ENCODE measurements at regions not wholly inside any gene's neighbourhood (a gene's known extent, or its start where the extent isn't known, plus 50 kb on each side); places are given as distances from the start of the nearest gene placed in this dataset.

- no peak for TF ChIP-seq CTCF (conservative IDR thresholded peaks at IDR 0.05; ENCODE audit: low read depth, low read length)
- H3K4me3 ChIP-seq (ENCODE audit: low read depth, low read length), result no peak overlapping the region
- DNase-seq (ENCODE audit: low read depth), result no peak
These were observed 1618.6 kb downstream of the DPP10 start for GRCh38 chr2:116061023-116061422.

- no peak for TF ChIP-seq CTCF (conservative IDR thresholded peaks at IDR 0.05; ENCODE audit: low read depth, low read length)
- H3K4me3 ChIP-seq (ENCODE audit: low read depth, low read length), result no peak overlapping the region
- DNase-seq (ENCODE audit: low read depth), result no peak
These were observed 1631.3 kb downstream of the DPP10 start for GRCh38 chr2:116073731-116074130.

GRCh38 chr2:116074161-116074560 lies 1631.7 kb downstream of the DPP10 start:
- H3K4me3 ChIP-seq (ENCODE audit: low read depth, low read length), result no peak overlapping the region
- no peak for TF ChIP-seq CTCF (conservative IDR thresholded peaks at IDR 0.05; ENCODE audit: low read depth, low read length)
- DNase-seq (ENCODE audit: low read depth), result no peak

- no peak overlapping the region for H3K4me3 ChIP-seq (ENCODE audit: low read depth, low read length)
- no peak for TF ChIP-seq CTCF (conservative IDR thresholded peaks at IDR 0.05; ENCODE audit: low read depth, low read length)
- DNase-seq (ENCODE audit: low read depth), result no peak
These were observed 1645.8 kb downstream of the DPP10 start for GRCh38 chr2:116088236-116088635.

GRCh38 chr2:116094196-116094595 lies 1651.8 kb downstream of the DPP10 start:
- DNase-seq (ENCODE audit: low read depth), result no peak
- TF ChIP-seq CTCF (conservative IDR thresholded peaks at IDR 0.05; ENCODE audit: low read depth, low read length), result no peak
- no peak overlapping the region for H3K4me3 ChIP-seq (ENCODE audit: low read depth, low read length)

- no peak overlapping the region for H3K4me3 ChIP-seq (ENCODE audit: low read depth, low read length)
- no peak for TF ChIP-seq CTCF (conservative IDR thresholded peaks at IDR 0.05; ENCODE audit: low read depth, low read length)
- DNase-seq (ENCODE audit: low read depth), result no peak
These were observed 1653.2 kb downstream of the DPP10 start for GRCh38 chr2:116095636-116096035.

GRCh38 chr2:116098049-116098448 lies 1655.6 kb downstream of the DPP10 start:
- no peak overlapping the region for H3K4me3 ChIP-seq (ENCODE audit: low read depth, low read length)
- no peak for TF ChIP-seq CTCF (conservative IDR thresholded peaks at IDR 0.05; ENCODE audit: low read depth, low read length)
- no peak for DNase-seq (ENCODE audit: low read depth)

Measured in choroid plexus epithelial cell (primary cell).